NB4 (cell line): ENCODE measurements at regions not wholly inside any gene's neighbourhood (a gene's known extent, or its start where the extent isn't known, plus 50 kb on each side); places are given as distances from the start of the nearest gene placed in this dataset.
"Not testable (repeated sequence)": the region's sequence is repeated elsewhere in the genome, so short reads cannot be mapped to it uniquely, and the experiment has no call there.

Experiments
- DNase-seq: peaks from one replicate; pipeline ENCODE4 v3.0.0; 2010; ENCODE audit warnings: low read depth
- H3K4me3 ChIP-seq: one replicate; pipeline ENCODE4 v1.5.1; 2011; ENCODE audit warnings: mild to moderate bottlenecking, low read depth, low read length, moderate library complexity
- CTCF ChIP-seq: IDR thresholded peaks from one replicate; pipeline ENCODE4 v1.5.1; 2012; ENCODE audit warnings: low read depth, low read length
- MYC ChIP-seq: IDR thresholded peaks from 2 replicates; pipeline ENCODE4 v1.6.1; 2011; ENCODE audit warnings: low read depth, low read length
- POLR2A ChIP-seq: IDR thresholded peaks from 2 replicates; pipeline ENCODE4 v1.6.1; 2011; ENCODE audit warnings: mild to moderate bottlenecking; ENCODE audit not compliant: insufficient read length; ENCODE audit errors: extremely low read depth
- TF ChIP-seq, protein P1 (sequence below): IDR thresholded peaks from 2 replicates; pipeline ENCODE4 v1.6.1; 2011; ENCODE audit warnings: low read depth, low read length

- DNase-seq = no peak
- TF ChIP-seq, protein P1, sequence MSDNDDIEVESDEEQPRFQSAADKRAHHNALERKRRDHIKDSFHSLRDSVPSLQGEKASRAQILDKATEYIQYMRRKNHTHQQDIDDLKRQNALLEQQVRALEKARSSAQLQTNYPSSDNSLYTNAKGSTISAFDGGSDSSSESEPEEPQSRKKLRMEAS = no peak
- no peak for TF ChIP-seq MYC
- no peak for TF ChIP-seq CTCF
- no peak for TF ChIP-seq POLR2A
- no peak overlapping the region for H3K4me3 ChIP-seq
Measured at GRCh38 chr21:16215193-16215592, 485.4 kb downstream of the USP25 start.

GRCh38 chr21:16215663-16216183 is 485.9 kb downstream of the USP25 start:
- no peak for DNase-seq
- H3K4me3 ChIP-seq = no peak overlapping the region
- TF ChIP-seq POLR2A = no peak
- TF ChIP-seq, protein P1 = no peak
- TF ChIP-seq CTCF = no peak
- TF ChIP-seq MYC = no peak

DNA sequence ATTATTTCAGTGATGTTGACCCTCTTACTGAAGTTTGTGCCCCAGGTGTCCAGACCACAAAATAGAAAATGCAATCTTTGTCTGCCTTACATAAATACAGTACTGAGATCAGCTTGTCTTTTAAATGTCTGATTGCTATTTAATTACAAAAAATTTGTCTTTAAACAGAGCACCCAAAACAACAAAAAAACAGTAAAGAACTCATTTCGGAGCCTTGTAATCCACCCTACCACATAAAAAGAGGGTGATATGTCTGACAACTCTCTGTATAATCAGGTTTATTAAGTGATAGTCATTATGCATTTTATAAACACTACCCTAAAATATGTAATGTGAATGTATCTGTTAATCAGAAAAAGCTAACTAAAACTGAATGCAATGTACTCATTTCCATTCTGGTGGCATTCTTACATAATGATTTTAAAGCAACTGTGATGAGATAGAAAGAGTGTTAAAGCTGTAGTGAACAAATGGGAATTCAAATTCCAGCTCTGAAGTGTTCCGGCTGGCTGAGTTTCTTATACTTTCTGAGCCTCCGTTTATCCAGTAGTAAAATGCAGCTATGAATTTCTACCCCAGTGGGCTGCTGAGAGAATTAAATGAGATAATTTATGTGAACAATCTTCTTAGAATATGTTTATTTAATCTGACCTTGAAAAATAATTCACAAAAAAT is 486.6 kb downstream of the USP25 start:
- TF ChIP-seq CTCF = no peak
- no peak for TF ChIP-seq MYC
- TF ChIP-seq, protein P1 = no peak
- no peak for TF ChIP-seq POLR2A
- H3K4me3 ChIP-seq = no peak overlapping the region
- no peak for DNase-seq

DNA sequence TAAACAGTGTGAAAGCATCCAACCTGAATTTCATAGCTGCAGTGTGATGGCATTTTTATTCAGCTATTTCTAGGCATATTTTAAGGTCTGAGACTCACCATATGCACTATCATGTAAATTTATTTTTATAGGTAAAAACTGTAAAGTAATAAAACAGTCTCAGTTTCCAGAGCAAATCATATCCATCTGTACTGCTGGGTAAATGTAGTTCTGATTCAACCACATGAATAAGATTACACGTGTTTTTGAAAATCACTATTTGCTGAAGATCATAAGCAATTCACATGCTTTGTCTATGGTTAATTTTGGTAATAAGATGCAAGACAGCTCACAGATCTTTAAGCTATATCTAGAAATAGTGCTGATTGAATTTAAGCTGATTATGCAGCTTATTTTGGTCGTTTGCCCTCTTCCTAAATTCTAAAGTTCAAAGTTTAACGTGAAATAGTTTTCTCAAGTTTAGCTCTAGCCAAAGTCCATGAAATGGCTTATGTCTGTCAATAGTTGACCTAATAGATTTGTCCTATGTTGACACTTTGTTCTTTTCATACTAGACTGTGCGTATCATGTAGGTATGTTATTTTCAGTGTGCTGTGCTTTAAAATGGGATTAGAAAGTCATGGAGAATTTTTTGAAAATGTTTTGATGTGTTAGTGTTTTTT is 489.0 kb downstream of the USP25 start:
- no peak for TF ChIP-seq POLR2A
- no peak for TF ChIP-seq CTCF
- TF ChIP-seq MYC = no peak
- TF ChIP-seq, protein P1 = no peak
- no peak overlapping the region for H3K4me3 ChIP-seq
- no peak for DNase-seq

DNA sequence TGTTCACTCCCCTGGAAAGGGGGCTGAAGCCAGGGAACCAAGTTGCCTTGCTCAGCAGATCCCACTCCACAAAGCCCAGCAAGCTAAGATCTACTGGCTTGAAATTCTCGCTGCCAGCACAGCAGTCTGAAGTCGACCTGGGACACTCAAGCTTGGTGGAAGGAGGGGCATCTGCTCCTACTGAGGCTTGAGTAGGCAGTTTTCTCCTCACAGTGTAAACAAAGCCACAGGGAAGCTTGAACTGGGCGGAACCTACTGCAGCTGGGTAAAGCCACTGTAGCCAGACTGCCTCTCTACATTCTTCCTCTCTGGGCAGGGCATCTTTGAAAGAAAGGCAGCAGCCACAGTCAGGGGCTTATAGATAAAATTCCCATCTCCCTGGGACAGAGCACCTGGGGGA is 495.0 kb downstream of the USP25 start:
- H3K4me3 ChIP-seq, DNase-seq: not testable (repeated sequence)

DNA sequence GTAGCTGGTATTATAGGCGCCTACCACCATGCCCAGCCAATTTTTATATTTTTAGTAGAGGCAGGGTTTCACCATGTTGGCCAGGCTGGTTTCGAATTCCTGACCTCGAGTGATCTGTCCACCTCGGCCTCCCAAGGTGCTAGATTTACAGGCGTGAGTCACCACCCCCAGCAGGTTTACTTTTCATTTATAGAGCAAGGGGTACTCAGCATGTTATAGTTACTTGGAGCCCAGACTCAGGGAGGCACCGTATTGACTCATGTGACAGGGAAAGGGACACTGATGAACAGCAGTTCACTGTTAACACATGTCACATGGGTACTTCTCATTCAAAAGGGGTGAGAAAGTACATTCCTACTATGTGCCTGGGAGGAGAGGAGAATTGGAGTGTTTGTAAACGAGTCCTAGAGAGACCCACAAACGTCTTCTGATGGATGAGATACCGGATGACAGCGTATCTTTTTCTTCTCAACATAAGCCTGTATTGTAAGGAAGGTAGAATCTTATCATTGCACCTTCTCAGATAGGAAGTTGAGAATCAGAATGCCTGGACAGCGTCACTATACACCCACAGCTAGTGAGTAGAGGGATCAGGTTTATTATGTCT is 510.0 kb downstream of the USP25 start:
- TF ChIP-seq, protein P1 = no peak
- TF ChIP-seq POLR2A = no peak
- no peak for TF ChIP-seq CTCF
- TF ChIP-seq MYC = no peak
- H3K4me3 ChIP-seq = no peak overlapping the region
- DNase-seq = no peak
